ENCODE measurements at regions not wholly inside any gene's neighbourhood (a gene's known extent, or its start where the extent isn't known, plus 50 kb on each side); places are given as distances from the start of the nearest gene placed in this dataset.

GRCh38 chr2:2599441-2599840 is 268.4 kb upstream of the MYT1L start:
- TF ChIP-seq POLR2A (IDR thresholded peaks at IDR 0.05) (no peak), CTCF (IDR thresholded peaks at IDR 0.05) (no peak)

Measured in lower leg skin (tissue), 3 donors.